GM03348 (cell line): ENCODE measurements at regions not wholly inside any gene's neighbourhood (a gene's known extent, or its start where the extent isn't known, plus 50 kb on each side); places are given as distances from the start of the nearest gene placed in this dataset.
"Not testable (repeated sequence)": the region's sequence is repeated elsewhere in the genome, so short reads cannot be mapped to it uniquely, and the experiment has no call there.

ENCODE experiments used
- DNase-seq: peaks from one replicate; pipeline ENCODE4 v3.0.0; 2012; ENCODE audit warnings: low spot score

GRCh38 chr3:127071597-127072001 lies 88.7 kb downstream of the PLXNA1 start:
- DNase-seq: no peak

GRCh38 chr3:127072221-127072771 lies 89.4 kb downstream of the PLXNA1 start:
- DNase-seq: no peak

- no peak for DNase-seq
Observed at GRCh38 chr3:127072971-127073783, 90.3 kb downstream of the PLXNA1 start.

GRCh38 chr3:127073941-127074820 lies 91.3 kb downstream of the PLXNA1 start:
- DNase-seq: peak; percentile 65

- peak; percentile 92 for DNase-seq
Observed at GRCh38 chr3:127074900-127075360, 92.0 kb downstream of the PLXNA1 start.

- DNase-seq: not testable (repeated sequence)
Observed at GRCh38 chr3:127076166-127076992, 93.5 kb downstream of the PLXNA1 start.

- no peak for DNase-seq
Observed at GRCh38 chr3:127077068-127077467, 94.2 kb downstream of the PLXNA1 start.

GRCh38 chr3:127077505-127078064 lies 94.7 kb downstream of the PLXNA1 start:
- no peak for DNase-seq

- no peak for DNase-seq
Observed at GRCh38 chr3:127078626-127079025, 95.7 kb downstream of the PLXNA1 start.

GRCh38 chr3:127079211-127079610 lies 96.3 kb downstream of the PLXNA1 start:
- DNase-seq: no peak

GRCh38 chr3:127081001-127081720 lies 98.2 kb downstream of the PLXNA1 start:
- DNase-seq: no peak

- DNase-seq: no peak
Observed at GRCh38 chr3:127082066-127082465, 99.2 kb downstream of the PLXNA1 start.

GRCh38 chr3:127083778-127084397 lies 101.0 kb downstream of the PLXNA1 start:
- no peak for DNase-seq

- DNase-seq: no peak
Observed at GRCh38 chr3:127084401-127084990, 101.6 kb downstream of the PLXNA1 start.

- DNase-seq: no peak
Observed at GRCh38 chr3:127085576-127085975, 102.7 kb downstream of the PLXNA1 start.

GRCh38 chr3:127086591-127086990 lies 103.7 kb downstream of the PLXNA1 start:
- not testable (repeated sequence) for DNase-seq

GRCh38 chr3:127087441-127087840 lies 104.5 kb downstream of the PLXNA1 start:
- DNase-seq: no peak

GRCh38 chr3:127088511-127089351 lies 104.2 kb upstream of the PRR23E start:
- DNase-seq: no peak
